ENCODE measurements at regions not wholly inside any gene's neighbourhood (a gene's known extent, or its start where the extent isn't known, plus 50 kb on each side); places are given as distances from the start of the nearest gene placed in this dataset.

DNA sequence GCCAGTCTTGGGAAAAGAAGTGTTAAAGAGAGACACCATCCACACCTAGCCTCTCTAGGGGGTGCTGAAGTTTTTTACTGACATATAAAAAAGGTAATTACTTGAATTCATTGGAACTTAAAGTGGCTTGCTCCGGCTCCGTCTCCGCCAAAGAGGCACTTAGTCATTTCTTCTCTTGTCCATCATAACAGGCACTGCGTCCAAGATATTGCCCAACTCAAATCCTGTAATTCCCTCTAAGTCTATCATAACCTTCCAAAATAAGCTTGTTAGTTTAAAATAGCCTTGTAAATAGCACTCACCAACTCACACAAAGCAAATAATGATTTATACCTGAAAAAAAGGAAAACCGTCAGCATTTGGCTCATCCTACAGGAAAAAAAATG is 160.5 kb downstream of the ZBTB18 start:
- no peak for TF ChIP-seq CTCF (IDR thresholded peaks at IDR 0.05)
- no peak for TF ChIP-seq POLR2A (IDR thresholded peaks at IDR 0.05)
- H3K4me3 ChIP-seq (ENCODE audit: low read depth, poor library complexity, severe bottlenecking): no peak overlapping the region
- intact Hi-C loops (cut with DNase I; ENCODE audit: low total_unique reads): no loop called here
- DNase-seq (ENCODE audit: low spot score in 2 of 2): peak; percentile 28 to 61
- 76 to 81% methylated on average over 5 of the region's 5 CpGs for WGBS, 2 donors

DNA sequence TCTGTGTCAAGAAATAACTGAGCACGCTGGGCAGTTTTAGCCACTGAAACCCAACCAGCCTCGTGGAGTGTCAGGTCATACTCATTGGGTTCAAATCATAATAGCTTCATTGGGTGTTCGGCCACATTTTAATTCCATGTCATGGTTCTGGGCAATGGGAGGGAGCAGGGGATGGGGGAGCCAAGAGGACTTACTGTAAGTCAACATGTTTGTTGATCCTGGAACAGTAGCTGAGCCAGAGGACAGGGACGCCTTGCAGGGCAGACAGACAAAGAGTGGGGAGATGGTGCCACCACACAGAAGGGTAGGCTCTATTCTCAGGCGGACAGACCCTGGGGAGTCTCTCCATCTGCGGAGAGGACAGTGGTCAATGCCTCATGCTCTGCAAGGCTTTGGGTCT is 161.1 kb downstream of the ZBTB18 start:
- no peak overlapping the region for H3K4me3 ChIP-seq (ENCODE audit: low read depth, poor library complexity, severe bottlenecking)
- intact Hi-C loops (cut with DNase I; ENCODE audit: low total_unique reads): loop anchor here (1.0 kb wide), 1 partner anchor 23 kb away; no protein-coding TSS in a partner anchor
- DNase-seq (ENCODE audit: low spot score in 2 of 2): peak in 1 of 2 donors; percentile 39
- no peak for TF ChIP-seq POLR2A (IDR thresholded peaks at IDR 0.05)
- WGBS, 2 donors: 86 to 91% methylated on average over 6 of the region's 6 CpGs

GRCh38 chr1:244212797-244213475 is 161.9 kb downstream of the ZBTB18 start:
- 61 to 74% methylated on average over 8 of the region's 8 CpGs for WGBS, 2 donors
- TF ChIP-seq POLR2A (IDR thresholded peaks at IDR 0.05): no peak
- no peak for TF ChIP-seq CTCF (IDR thresholded peaks at IDR 0.05)
- intact Hi-C loops (cut with DNase I; ENCODE audit: low total_unique reads): loop anchor here (1.0 kb wide), 1 partner anchor 24 kb away; no protein-coding TSS in a partner anchor
- DNase-seq (ENCODE audit: low spot score in 2 of 2): peak in 1 of 2 donors; percentile 20
- no peak overlapping the region for H3K4me3 ChIP-seq (ENCODE audit: low read depth, poor library complexity, severe bottlenecking)

DNA sequence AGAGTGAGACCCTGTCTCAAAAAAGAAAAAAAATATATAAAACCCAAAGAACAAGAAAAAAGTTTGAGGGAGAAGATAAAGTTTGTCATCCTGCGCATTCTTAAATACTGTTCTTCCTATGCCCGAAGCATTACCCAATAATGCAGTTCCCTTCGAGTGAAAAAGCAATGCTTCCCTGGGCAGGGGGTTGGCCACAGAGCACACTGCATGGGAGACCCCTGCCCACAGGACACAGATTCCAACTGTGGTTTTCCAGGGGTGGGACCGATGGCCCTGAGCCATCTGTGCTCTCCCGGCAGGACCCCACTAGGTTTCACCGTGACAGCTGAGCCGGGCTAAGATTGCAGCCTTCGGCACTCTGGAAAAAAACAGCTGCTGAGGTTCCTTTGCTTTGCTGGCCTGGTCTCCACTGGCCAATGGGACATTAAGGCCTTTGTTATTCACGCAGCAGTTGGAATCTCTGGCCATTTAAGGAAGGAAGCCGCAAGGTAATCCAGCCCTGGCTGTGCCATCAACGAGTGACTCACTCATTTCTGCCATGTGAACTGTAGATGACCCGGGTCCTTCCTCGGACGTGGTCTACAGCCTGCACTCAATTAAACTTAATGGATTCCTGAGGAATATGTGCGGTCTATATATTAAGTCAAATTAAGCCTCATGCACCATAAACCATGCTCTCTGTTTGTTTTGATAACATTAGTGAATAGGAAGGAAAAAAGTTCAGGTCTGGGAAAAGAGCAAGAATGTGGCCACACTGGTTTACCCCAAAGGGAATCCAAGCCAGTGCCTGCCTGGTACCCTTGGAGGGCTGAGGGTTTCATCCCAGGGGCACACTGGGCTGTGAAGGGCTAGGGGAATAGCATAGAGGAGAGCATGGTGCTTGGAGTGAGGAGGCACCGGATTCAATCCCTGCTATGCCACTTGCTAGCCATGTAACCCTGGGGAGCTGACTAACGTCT is 163.2 kb downstream of the ZBTB18 start:
- intact Hi-C loops (cut with DNase I; ENCODE audit: low total_unique reads): no loop called here
- 55 to 57% methylated on average over 16 to 17 of the region's 17 CpGs for WGBS, 2 donors
- TF ChIP-seq CTCF (IDR thresholded peaks at IDR 0.05) (no peak), POLR2A (IDR thresholded peaks at IDR 0.05) (no peak)
- H3K4me3 ChIP-seq (ENCODE audit: low read depth, poor library complexity, severe bottlenecking): no peak overlapping the region
- DNase-seq (ENCODE audit: low spot score in 2 of 2): peak in 1 of 2 donors; percentile 82

DNA sequence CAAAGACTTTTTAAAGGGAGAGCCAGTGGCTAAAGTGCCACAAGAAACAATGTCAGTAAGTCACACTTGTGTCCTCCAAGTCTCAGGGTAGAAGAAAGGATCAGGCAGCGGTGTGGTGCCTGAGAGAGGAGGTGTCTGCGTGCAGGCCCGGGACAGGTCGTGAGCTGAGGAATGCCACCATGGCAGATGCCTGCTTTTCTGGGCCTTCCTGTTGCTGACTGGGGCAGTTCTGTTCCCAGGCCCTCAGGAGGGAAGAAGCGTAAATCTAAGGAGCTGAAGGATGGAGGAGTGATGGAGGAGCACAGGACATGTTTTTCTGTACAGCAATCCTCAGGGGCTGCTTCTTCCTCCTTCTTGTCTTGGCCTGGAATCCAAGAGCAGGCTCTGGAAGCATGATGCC is 165.8 kb downstream of the ZBTB18 start:
- H3K4me3 ChIP-seq (ENCODE audit: low read depth, poor library complexity, severe bottlenecking): no peak overlapping the region
- WGBS, 2 donors: 97% methylated on average over 5 of the region's 5 CpGs
- intact Hi-C loops (cut with DNase I; ENCODE audit: low total_unique reads): no loop called here
- peak in 1 of 2 donors; percentile 74 for DNase-seq (ENCODE audit: low spot score in 2 of 2)
- no peak for TF ChIP-seq CTCF (IDR thresholded peaks at IDR 0.05)
- TF ChIP-seq POLR2A (IDR thresholded peaks at IDR 0.05): no peak

DNA sequence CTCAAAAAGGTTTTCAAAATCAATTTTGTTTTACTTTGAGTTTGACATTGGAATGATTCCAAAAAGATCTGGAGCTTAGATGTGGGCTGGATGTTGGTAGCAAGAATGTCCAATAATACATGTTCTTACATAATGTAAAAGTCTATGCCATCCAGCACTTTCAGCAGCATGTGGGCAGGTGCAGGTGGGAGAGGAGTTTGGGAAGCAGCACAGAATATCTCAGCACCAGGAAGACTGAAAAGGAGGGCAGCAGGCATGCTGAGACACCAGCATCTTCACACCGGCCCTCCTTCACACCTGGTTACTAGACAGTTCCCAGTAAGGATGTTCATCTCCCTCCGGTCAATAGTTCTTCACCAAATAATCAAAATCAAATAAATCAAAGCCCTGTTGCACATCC is 166.6 kb downstream of the ZBTB18 start:
- intact Hi-C loops (cut with DNase I; ENCODE audit: low total_unique reads): no loop called here
- TF ChIP-seq CTCF (IDR thresholded peaks at IDR 0.05) (no peak), POLR2A (IDR thresholded peaks at IDR 0.05) (no peak)
- H3K4me3 ChIP-seq (ENCODE audit: low read depth, poor library complexity, severe bottlenecking): no peak overlapping the region
- WGBS, 2 donors: 92 to 94% methylated on average over 2 of the region's 2 CpGs
- DNase-seq (ENCODE audit: low spot score in 2 of 2): peak in 1 of 2 donors; percentile 18

All from lower leg skin (tissue), 4 donors.